ENCODE measurements at regions not wholly inside any gene's neighbourhood (a gene's known extent, or its start where the extent isn't known, plus 50 kb on each side); places are given as distances from the start of the nearest gene placed in this dataset.
"Not testable (repeated sequence)": the region's sequence is repeated elsewhere in the genome, so short reads cannot be mapped to it uniquely, and the experiment has no call there.

- DNase-seq (ENCODE audit: low read depth): no peak
Measured at GRCh38 chr5:136924490-136924889, 559.1 kb upstream of the TRPC7 start.

- DNase-seq (ENCODE audit: low read depth): no peak
Measured at GRCh38 chr5:136910625-136911024, 545.3 kb upstream of the TRPC7 start.

- no peak for DNase-seq (ENCODE audit: low read depth)
Measured at GRCh38 chr5:136909906-136910305, 544.6 kb upstream of the TRPC7 start.

GRCh38 chr5:136907371-136907770 is 542.0 kb upstream of the TRPC7 start:
- DNase-seq (ENCODE audit: low read depth): no peak

- no peak for DNase-seq (ENCODE audit: low read depth)
Measured at GRCh38 chr5:136906545-136906944, 541.2 kb upstream of the TRPC7 start.

- DNase-seq (ENCODE audit: low read depth): no peak
Measured at GRCh38 chr5:136905571-136905970, 540.2 kb upstream of the TRPC7 start.

GRCh38 chr5:136894070-136894469 is 528.7 kb upstream of the TRPC7 start:
- no peak for DNase-seq (ENCODE audit: low read depth)

GRCh38 chr5:136892000-136892399 is 526.7 kb upstream of the TRPC7 start:
- no peak for DNase-seq (ENCODE audit: low read depth)

- DNase-seq (ENCODE audit: low read depth): no peak
Measured at GRCh38 chr5:136891175-136891972, 526.0 kb upstream of the TRPC7 start.

GRCh38 chr5:136890431-136891148 is 525.2 kb upstream of the TRPC7 start:
- DNase-seq (ENCODE audit: low read depth): no peak

GRCh38 chr5:136886608-136887007 is 521.3 kb upstream of the TRPC7 start:
- no peak for DNase-seq (ENCODE audit: low read depth)

- no peak for DNase-seq (ENCODE audit: low read depth)
Measured at GRCh38 chr5:136864960-136865359, 499.6 kb upstream of the TRPC7 start.

GRCh38 chr5:136856648-136857047 is 491.3 kb upstream of the TRPC7 start:
- DNase-seq (ENCODE audit: low read depth): no peak

- DNase-seq (ENCODE audit: low read depth): no peak
Measured at GRCh38 chr5:136853971-136854370, 488.6 kb upstream of the TRPC7 start.

GRCh38 chr5:136840601-136841000 is 475.3 kb upstream of the TRPC7 start:
- no peak for DNase-seq (ENCODE audit: low read depth)

- DNase-seq (ENCODE audit: low read depth): no peak
Measured at GRCh38 chr5:136836093-136836492, 470.7 kb upstream of the TRPC7 start.

- no peak for DNase-seq (ENCODE audit: low read depth)
Measured at GRCh38 chr5:136820848-136821247, 455.5 kb upstream of the TRPC7 start.

- DNase-seq (ENCODE audit: low read depth): no peak
Measured at GRCh38 chr5:136819526-136820302, 454.4 kb upstream of the TRPC7 start.

- no peak for DNase-seq (ENCODE audit: low read depth)
Measured at GRCh38 chr5:136816327-136816726, 451.0 kb upstream of the TRPC7 start.

GRCh38 chr5:136814619-136815378 is 449.5 kb upstream of the TRPC7 start:
- DNase-seq (ENCODE audit: low read depth): no peak

GRCh38 chr5:136812270-136812669 is 446.9 kb upstream of the TRPC7 start:
- not testable (repeated sequence) for DNase-seq (ENCODE audit: low read depth)

GRCh38 chr5:136811551-136811950 is 446.2 kb upstream of the TRPC7 start:
- no peak for DNase-seq (ENCODE audit: low read depth)
